IPS-20b (cell line): ENCODE measurements at regions not wholly inside any gene's neighbourhood (a gene's known extent, or its start where the extent isn't known, plus 50 kb on each side); places are given as distances from the start of the nearest gene placed in this dataset.

Experiments used
- H3K27ac ChIP-seq: one replicate; pipeline ENCODE4 v1.5.1; 2013; ENCODE audit warnings: low read length
- H3K27me3 ChIP-seq: 2 replicates; pipeline ENCODE4 v1.6.1; 2013; ENCODE audit warnings: mild to moderate bottlenecking, low read length, inconsistent platforms; ENCODE audit not compliant: insufficient read depth
- H3K36me3 ChIP-seq: 2 replicates; pipeline ENCODE4 v1.6.1; 2013; ENCODE audit warnings: low read depth, mild to moderate bottlenecking, inconsistent platforms, low read length, moderate library complexity; ENCODE audit not compliant: insufficient read depth
- H3K4me1 ChIP-seq: 2 replicates; pipeline ENCODE4 v1.6.1; 2013; ENCODE audit warnings: mild to moderate bottlenecking, control low read depth, inconsistent platforms, low read length, moderate library complexity; ENCODE audit not compliant: insufficient read depth
- H3K4me3 ChIP-seq: 2 replicates; pipeline ENCODE4 v1.5.1; 2013; ENCODE audit warnings: mild to moderate bottlenecking, low read length, inconsistent platforms
- H3K9ac ChIP-seq: 2 replicates; pipeline ENCODE4 v1.6.1; 2013; ENCODE audit warnings: low read depth, mild to moderate bottlenecking, inconsistent platforms, low read length, moderate library complexity
- H3K9me3 ChIP-seq: 2 replicates; pipeline ENCODE4 v1.6.1; 2013; ENCODE audit warnings: mild to moderate bottlenecking, low read depth, low read length, inconsistent platforms; ENCODE audit not compliant: insufficient read depth

- no peak overlapping the region for H3K4me3 ChIP-seq
- no peak overlapping the region for H3K27ac ChIP-seq
- H3K36me3 ChIP-seq: no peaks in the 10 kb centered on the region
- H3K27me3 ChIP-seq: no peaks in the 10 kb centered on the region
- no peak overlapping the region for H3K9ac ChIP-seq
- H3K9me3 ChIP-seq: no peaks in the 10 kb centered on the region
- H3K4me1 ChIP-seq: no peaks in the 10 kb centered on the region
These were observed 1648.9 kb upstream of the SLC10A2 start for GRCh38 chr13:104715111-104715510.

GRCh38 chr13:104705031-104705750, 1639.0 kb upstream of the SLC10A2 start:
- Histone ChIP-seq H3K9me3 (no peaks in the 10 kb centered on the region), H3K27ac (no peak overlapping the region), H3K27me3 (no peaks in the 10 kb centered on the region), H3K4me1 (no peaks in the 10 kb centered on the region), H3K9ac (no peak overlapping the region), H3K36me3 (no peaks in the 10 kb centered on the region), H3K4me3 (no peak overlapping the region)

DNA sequence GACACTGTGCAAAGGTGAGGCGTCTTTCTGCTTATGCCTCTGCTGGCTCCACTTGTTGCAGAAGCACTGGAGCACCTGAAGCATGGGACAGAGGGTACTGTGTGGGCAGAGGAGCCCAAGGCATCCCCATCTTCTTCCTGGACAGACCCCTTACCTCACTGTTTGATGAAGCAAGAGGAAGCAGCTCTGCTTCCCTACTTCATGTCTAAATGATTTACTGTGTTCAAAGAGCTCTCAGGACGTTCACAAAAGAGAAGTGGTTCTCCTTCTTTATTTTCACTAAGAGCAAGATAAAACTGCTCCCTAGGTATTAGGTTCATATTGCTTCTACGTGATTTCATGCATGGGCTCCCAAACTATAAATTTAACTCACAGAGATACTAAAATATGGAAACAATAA, 1635.4 kb upstream of the SLC10A2 start:
- no peaks in the 10 kb centered on the region for H3K4me1 ChIP-seq
- H3K9me3 ChIP-seq: no peaks in the 10 kb centered on the region
- H3K9ac ChIP-seq: no peak overlapping the region
- no peaks in the 10 kb centered on the region for H3K36me3 ChIP-seq
- no peak overlapping the region for H3K4me3 ChIP-seq
- H3K27me3 ChIP-seq: no peaks in the 10 kb centered on the region
- H3K27ac ChIP-seq: no peak overlapping the region

GRCh38 chr13:104694397-104694796, 1628.2 kb upstream of the SLC10A2 start:
- no peaks in the 10 kb centered on the region for H3K9me3 ChIP-seq
- no peaks in the 10 kb centered on the region for H3K36me3 ChIP-seq
- no peaks in the 10 kb centered on the region for H3K27me3 ChIP-seq
- H3K4me1 ChIP-seq: no peaks in the 10 kb centered on the region
- no peak overlapping the region for H3K9ac ChIP-seq
- no peak overlapping the region for H3K27ac ChIP-seq
- no peak overlapping the region for H3K4me3 ChIP-seq

GRCh38 chr13:104693126-104693525, 1626.9 kb upstream of the SLC10A2 start:
- H3K36me3 ChIP-seq: no peaks in the 10 kb centered on the region
- no peak overlapping the region for H3K9ac ChIP-seq
- no peaks in the 10 kb centered on the region for H3K4me1 ChIP-seq
- H3K27ac ChIP-seq: no peak overlapping the region
- no peaks in the 10 kb centered on the region for H3K27me3 ChIP-seq
- no peaks in the 10 kb centered on the region for H3K9me3 ChIP-seq
- no peak overlapping the region for H3K4me3 ChIP-seq

- H3K9me3 ChIP-seq: no peaks in the 10 kb centered on the region
- H3K4me1 ChIP-seq: no peaks in the 10 kb centered on the region
- H3K27me3 ChIP-seq: no peaks in the 10 kb centered on the region
- no peak overlapping the region for H3K4me3 ChIP-seq
- no peak overlapping the region for H3K9ac ChIP-seq
- H3K27ac ChIP-seq: no peak overlapping the region
- no peaks in the 10 kb centered on the region for H3K36me3 ChIP-seq
These were observed 1625.7 kb upstream of the SLC10A2 start for GRCh38 chr13:104691767-104692467.

GRCh38 chr13:104686484-104686883, 1620.3 kb upstream of the SLC10A2 start:
- Histone ChIP-seq H3K9ac (no peak overlapping the region), H3K36me3 (no peaks in the 10 kb centered on the region), H3K4me3 (no peak overlapping the region), H3K27me3 (no peaks in the 10 kb centered on the region), H3K27ac (no peak overlapping the region), H3K9me3 (no peaks in the 10 kb centered on the region), H3K4me1 (no peaks in the 10 kb centered on the region)

DNA sequence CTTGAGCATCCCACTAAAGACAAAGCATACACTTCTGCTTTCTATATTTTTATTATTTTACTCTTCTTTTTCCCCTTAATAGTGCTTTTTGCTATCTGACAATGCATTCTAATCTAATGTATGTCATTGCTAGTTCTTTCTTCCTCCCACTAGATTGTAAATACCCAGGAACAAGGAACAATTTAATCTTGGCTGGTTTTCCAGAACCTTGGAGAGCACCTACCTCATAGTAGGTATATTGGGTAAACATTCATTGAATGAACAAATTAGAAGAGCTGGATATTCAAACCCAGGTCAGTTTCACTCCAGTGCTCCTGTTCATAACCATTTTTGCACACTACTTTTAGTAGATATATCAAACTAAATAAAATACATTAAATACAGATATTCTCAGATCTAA, 1617.6 kb upstream of the SLC10A2 start:
- Histone ChIP-seq H3K27ac (no peak overlapping the region), H3K27me3 (no peaks in the 10 kb centered on the region), H3K4me1 (no peaks in the 10 kb centered on the region), H3K36me3 (no peaks in the 10 kb centered on the region), H3K9ac (no peak overlapping the region), H3K4me3 (no peak overlapping the region), H3K9me3 (no peaks in the 10 kb centered on the region)

GRCh38 chr13:104678161-104678560, 1611.9 kb upstream of the SLC10A2 start:
- no peak overlapping the region for H3K9ac ChIP-seq
- H3K4me1 ChIP-seq: no peaks in the 10 kb centered on the region
- H3K36me3 ChIP-seq: no peaks in the 10 kb centered on the region
- H3K27ac ChIP-seq: no peak overlapping the region
- no peaks in the 10 kb centered on the region for H3K9me3 ChIP-seq
- no peak overlapping the region for H3K4me3 ChIP-seq
- no peaks in the 10 kb centered on the region for H3K27me3 ChIP-seq

- no peaks in the 10 kb centered on the region for H3K4me1 ChIP-seq
- H3K9me3 ChIP-seq: no peaks in the 10 kb centered on the region
- no peaks in the 10 kb centered on the region for H3K36me3 ChIP-seq
- H3K27me3 ChIP-seq: no peaks in the 10 kb centered on the region
- no peak overlapping the region for H3K4me3 ChIP-seq
- no peak overlapping the region for H3K27ac ChIP-seq
- no peak overlapping the region for H3K9ac ChIP-seq
These were observed 1605.7 kb upstream of the SLC10A2 start for GRCh38 chr13:104671901-104672300.

- no peaks in the 10 kb centered on the region for H3K9me3 ChIP-seq
- no peaks in the 10 kb centered on the region for H3K27me3 ChIP-seq
- no peak overlapping the region for H3K4me3 ChIP-seq
- H3K9ac ChIP-seq: no peak overlapping the region
- no peaks in the 10 kb centered on the region for H3K36me3 ChIP-seq
- H3K27ac ChIP-seq: no peak overlapping the region
- no peaks in the 10 kb centered on the region; the same call in 1 of the 2 replicates for H3K4me1 ChIP-seq
These were observed 1591.0 kb upstream of the SLC10A2 start for GRCh38 chr13:104657196-104657595.

DNA sequence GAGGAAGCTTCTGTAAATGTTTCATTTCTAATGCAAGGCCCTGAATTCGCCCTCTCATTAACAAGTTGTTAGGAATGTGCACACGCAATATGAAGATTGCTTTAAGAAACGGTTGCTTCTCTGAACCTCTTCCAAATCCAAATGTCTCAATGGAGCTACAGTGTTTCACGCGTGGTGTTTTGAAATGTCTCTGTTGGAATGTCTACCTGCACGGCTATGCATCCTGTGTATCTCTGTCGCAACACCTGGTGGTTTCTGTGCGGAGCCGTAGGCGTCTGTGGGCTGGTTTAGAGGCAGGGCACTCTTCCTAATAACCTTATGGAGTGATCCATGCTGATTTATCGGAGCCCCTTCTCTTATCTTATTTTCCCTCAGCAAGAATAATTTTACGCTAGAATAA, 1584.2 kb upstream of the SLC10A2 start:
- H3K27ac ChIP-seq: no peak overlapping the region
- no peaks in the 10 kb centered on the region for H3K4me1 ChIP-seq
- no peaks in the 10 kb centered on the region for H3K9me3 ChIP-seq
- no peaks in the 10 kb centered on the region for H3K27me3 ChIP-seq
- H3K9ac ChIP-seq: no peak overlapping the region
- H3K4me3 ChIP-seq: no peak overlapping the region
- H3K36me3 ChIP-seq: no peaks in the 10 kb centered on the region
